Brain microvascular endothelial cell (primary cell): ENCODE measurements at regions not wholly inside any gene's neighbourhood (a gene's known extent, or its start where the extent isn't known, plus 50 kb on each side); places are given as distances from the start of the nearest gene placed in this dataset.

Source experiments
- DNase-seq: peaks from one replicate; pipeline ENCODE4 v3.0.0-alpha.2; 2020
- H3K27ac ChIP-seq: fragments of 250-450 bp; sonication (Bioruptor Pico); 2 replicates; pipeline ENCODE4 v1.5.1; 2020; ENCODE audit warnings: mild to moderate bottlenecking, moderate library complexity
- H3K27me3 ChIP-seq: fragments of 250-450 bp; sonication (Bioruptor Pico); replicated peaks from 2 replicates; pipeline ENCODE4 v1.5.1; 2020; ENCODE audit warnings: mild to moderate bottlenecking
- H3K36me3 ChIP-seq: fragments of 250-450 bp; sonication (Bioruptor Pico); replicated peaks from 2 replicates; pipeline ENCODE4 v1.5.1; 2020; ENCODE audit warnings: mild to moderate bottlenecking
- H3K4me3 ChIP-seq: 2 replicates; pipeline ENCODE4 v1.5.1; 2011; ENCODE audit warnings: low read depth, mild to moderate bottlenecking, control low read depth, low read length, moderate library complexity
- CTCF ChIP-seq: IDR thresholded peaks from 2 replicates; pipeline ENCODE4 v1.5.1; 2011; ENCODE audit warnings: low read depth, mild to moderate bottlenecking, moderate library complexity, low read length, control low read depth, inconsistent platforms; ENCODE audit errors: missing control alignments
- in situ Hi-C: cut with HindIII; loops from 2 replicates; pipeline ENCODE4 v1.10.0; 2017; ENCODE audit warnings: low sequenced_read_pairs, low pct_ligation_motif_present

GRCh38 chr22:48407256-48407955 lies 1420.3 kb downstream of the BRD1 start:
- in situ Hi-C loops: no loop called here
- DNase-seq: no peak
- Histone ChIP-seq H3K36me3 (no peaks in the 10 kb centered on the region), H3K4me3 (no peak overlapping the region), H3K27ac (no peak overlapping the region), H3K27me3 (no peaks in the 10 kb centered on the region)
- no peak for TF ChIP-seq CTCF

DNA sequence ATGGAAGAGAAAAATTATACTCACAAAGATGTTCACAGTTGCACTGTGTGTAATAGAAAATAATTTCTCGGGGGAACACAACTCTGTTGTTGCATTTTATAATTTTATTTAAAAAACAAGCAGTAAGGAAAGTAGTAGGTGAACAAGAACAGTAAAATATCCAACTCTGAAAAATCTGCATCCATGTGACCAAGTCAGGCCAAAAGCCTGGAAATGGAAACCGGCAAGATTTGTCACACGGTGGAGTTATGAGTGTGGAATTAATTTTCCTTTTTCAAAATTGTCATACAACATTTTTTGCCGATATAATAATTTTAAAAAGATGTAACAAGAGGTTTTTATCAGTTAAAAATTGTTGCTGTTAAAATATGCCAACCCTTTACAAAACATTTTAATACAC lies 1421.5 kb downstream of the BRD1 start:
- DNase-seq: no peak
- in situ Hi-C loops: no loop called here
- H3K4me3 ChIP-seq: no peak overlapping the region
- no peaks in the 10 kb centered on the region for H3K27me3 ChIP-seq
- no peak for TF ChIP-seq CTCF
- H3K27ac ChIP-seq: no peak overlapping the region
- H3K36me3 ChIP-seq: no peaks in the 10 kb centered on the region

DNA sequence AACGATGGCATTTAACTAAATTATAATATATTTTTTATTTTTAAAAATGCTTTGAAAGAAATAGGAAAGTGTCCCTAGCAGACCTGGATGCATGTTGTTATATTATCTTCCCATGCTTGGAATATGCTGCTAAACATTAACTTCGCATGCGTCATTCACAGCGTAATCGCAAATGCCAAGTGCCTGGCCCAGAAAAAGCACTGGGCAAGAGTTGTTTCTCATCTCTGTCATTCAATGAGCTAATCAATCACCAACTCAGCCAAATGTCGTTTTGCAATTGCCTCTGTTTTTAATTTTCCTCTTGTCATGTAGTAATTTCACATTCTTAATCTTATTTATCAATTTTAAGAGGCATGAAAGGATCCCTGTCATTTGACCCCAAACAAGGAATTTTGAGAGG lies 1421.9 kb downstream of the BRD1 start:
- no peaks in the 10 kb centered on the region for H3K36me3 ChIP-seq

DNA sequence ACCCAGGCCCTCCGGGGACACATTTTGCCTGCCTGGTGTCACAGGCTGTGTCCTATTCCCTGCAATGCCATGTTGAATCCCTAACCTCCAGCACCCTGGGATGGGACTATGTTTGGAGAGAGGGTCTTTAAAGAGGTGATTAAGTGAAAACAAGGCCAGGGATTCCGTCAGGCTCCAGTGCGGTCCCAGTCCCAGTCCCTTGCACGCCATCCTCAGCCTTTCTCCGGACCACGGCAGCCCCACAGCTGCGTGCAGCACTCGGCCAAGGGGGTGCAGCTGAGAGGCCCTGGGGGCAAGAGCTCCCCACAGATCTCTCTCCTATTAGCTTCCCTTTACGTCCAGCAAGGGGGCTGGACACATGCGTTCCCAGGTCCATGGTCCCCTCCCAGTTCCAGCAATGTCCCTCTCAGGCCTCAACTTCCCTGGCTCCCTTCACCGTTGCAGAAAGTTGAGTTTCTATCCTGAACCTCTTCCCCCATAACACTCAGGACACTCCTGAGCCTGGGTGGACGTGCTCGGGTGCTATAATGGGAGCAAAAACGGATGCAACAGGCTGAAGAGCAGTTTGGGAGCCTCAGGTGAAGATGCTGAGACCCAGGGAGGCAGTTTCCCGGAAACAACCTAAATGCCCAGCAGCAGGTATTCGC lies 1422.7 kb downstream of the BRD1 start:
- H3K36me3 ChIP-seq: no peaks in the 10 kb centered on the region
- H3K27me3 ChIP-seq: no peaks in the 10 kb centered on the region
- no peak overlapping the region for H3K27ac ChIP-seq
- in situ Hi-C loops: no loop called here
- no peak for TF ChIP-seq CTCF
- no peak overlapping the region for H3K4me3 ChIP-seq
- no peak for DNase-seq

More for the DNA sequence above, 1421.9 kb downstream of the BRD1 start:
- in situ Hi-C loops: no loop called here
- TF ChIP-seq CTCF: no peak
- H3K27me3 ChIP-seq: no peaks in the 10 kb centered on the region
- DNase-seq: no peak
- H3K27ac ChIP-seq: no peak overlapping the region
- no peak overlapping the region for H3K4me3 ChIP-seq

GRCh38 chr22:48403521-48404403 lies 1423.9 kb downstream of the BRD1 start:
- H3K4me3 ChIP-seq: no peak overlapping the region
- in situ Hi-C loops: no loop called here
- TF ChIP-seq CTCF: no peak
- no peaks in the 10 kb centered on the region for H3K36me3 ChIP-seq
- no peak for DNase-seq
- no peaks in the 10 kb centered on the region for H3K27me3 ChIP-seq
- H3K27ac ChIP-seq: no peak overlapping the region
